ENCODE measurements at regions not wholly inside any gene's neighbourhood (a gene's known extent, or its start where the extent isn't known, plus 50 kb on each side); places are given as distances from the start of the nearest gene placed in this dataset.
"Not testable (repeated sequence)": the region's sequence is repeated elsewhere in the genome, so short reads cannot be mapped to it uniquely, and the experiment has no call there.

GRCh38 chr10:56487746-56488145 lies 126.7 kb upstream of the ZWINT start:
- no peak for DNase-seq (ENCODE audit: low read depth)
- TF ChIP-seq CTCF (IDR thresholded peaks at IDR 0.05; ENCODE audit: low read depth, low read length, missing control alignments) = no peak
- no peak overlapping the region for H3K4me3 ChIP-seq (ENCODE audit: low read depth, low read length)

- no peak for TF ChIP-seq CTCF (IDR thresholded peaks at IDR 0.05; ENCODE audit: low read depth, low read length, missing control alignments)
- DNase-seq (ENCODE audit: low read depth) = no peak
- no peak overlapping the region for H3K4me3 ChIP-seq (ENCODE audit: low read depth, low read length)
These were observed 120.5 kb upstream of the ZWINT start for GRCh38 chr10:56481521-56482091.

- no peak for TF ChIP-seq CTCF (IDR thresholded peaks at IDR 0.05; ENCODE audit: low read depth, low read length, missing control alignments)
- no peak overlapping the region for H3K4me3 ChIP-seq (ENCODE audit: low read depth, low read length)
- no peak for DNase-seq (ENCODE audit: low read depth)
These were observed 111.9 kb upstream of the ZWINT start for GRCh38 chr10:56472978-56473377.

GRCh38 chr10:56470701-56471100 lies 109.6 kb upstream of the ZWINT start:
- DNase-seq (ENCODE audit: low read depth) = no peak

GRCh38 chr10:56469482-56469881 lies 108.4 kb upstream of the ZWINT start:
- DNase-seq (ENCODE audit: low read depth) = no peak
- H3K4me3 ChIP-seq (ENCODE audit: low read depth, low read length) = no peak overlapping the region
- TF ChIP-seq CTCF (IDR thresholded peaks at IDR 0.05; ENCODE audit: low read depth, low read length, missing control alignments) = no peak

More at GRCh38 chr10:56470701-56471100, 109.6 kb upstream of the ZWINT start:
- no peak overlapping the region for H3K4me3 ChIP-seq (ENCODE audit: low read depth, low read length)
- TF ChIP-seq CTCF (IDR thresholded peaks at IDR 0.05; ENCODE audit: low read depth, low read length, missing control alignments) = no peak

- DNase-seq (ENCODE audit: low read depth) = no peak
- H3K4me3 ChIP-seq (ENCODE audit: low read depth, low read length) = no peak overlapping the region
- no peak for TF ChIP-seq CTCF (IDR thresholded peaks at IDR 0.05; ENCODE audit: low read depth, low read length, missing control alignments)
These were observed 104.9 kb upstream of the ZWINT start for GRCh38 chr10:56466005-56466404.

DNA sequence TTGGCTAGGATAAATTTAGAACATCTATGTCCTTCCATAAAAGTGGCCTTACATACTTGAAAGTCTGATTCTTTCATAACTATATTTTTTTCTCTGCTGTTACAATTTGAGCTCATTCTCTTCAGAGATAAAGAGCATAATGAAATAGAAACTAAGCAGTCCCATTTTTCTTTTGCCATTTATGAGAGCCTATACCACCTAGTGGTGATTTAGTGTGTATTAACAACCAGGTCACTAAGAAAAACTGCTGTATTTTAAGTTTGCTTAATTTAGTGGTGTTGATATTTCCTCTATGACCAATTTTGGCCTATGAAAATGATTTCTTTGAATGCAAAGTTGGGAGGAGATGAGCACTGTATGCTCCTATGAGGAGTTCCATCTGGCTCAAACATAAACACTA lies 88.7 kb upstream of the ZWINT start:
- TF ChIP-seq CTCF (IDR thresholded peaks at IDR 0.05; ENCODE audit: low read depth, low read length, missing control alignments) = no peak
- DNase-seq (ENCODE audit: low read depth) = no peak
- no peak overlapping the region for H3K4me3 ChIP-seq (ENCODE audit: low read depth, low read length)

GRCh38 chr10:56447613-56448012 lies 86.6 kb upstream of the ZWINT start:
- H3K4me3 ChIP-seq (ENCODE audit: low read depth, low read length); DNase-seq (ENCODE audit: low read depth): not testable (repeated sequence)

- DNase-seq (ENCODE audit: low read depth); H3K4me3 ChIP-seq (ENCODE audit: low read depth, low read length): not testable (repeated sequence)
These were observed 80.3 kb upstream of the ZWINT start for GRCh38 chr10:56441337-56441736.

Data from GM12864 (cell line).